HEK293 (cell line): ENCODE measurements at regions not wholly inside any gene's neighbourhood (a gene's known extent, or its start where the extent isn't known, plus 50 kb on each side); places are given as distances from the start of the nearest gene placed in this dataset.

Source experiments
- CTCF ChIA-PET: fragments of 350-600 bp; formaldehyde crosslinking; extraction: SDS; loops from one replicate; lab custom pipeline; 2021; ENCODE audit warnings: antibody characterized with exemption; lab: Yijun Ruan, JAX
- POLR2A ChIA-PET: fragments of 300-600 bp; formaldehyde crosslinking; extraction: SDS; loops from one replicate; lab custom pipeline; 2020; ENCODE audit warnings: antibody characterized with exemption, inconsistent platforms; lab: Yijun Ruan, JAX
- H3K27ac ChIP-seq: fragments of 200-500 bp; sonication (Bioruptor generic); 2 replicates; pipeline ENCODE4 v1.5.1; 2014; ENCODE audit warnings: low read depth, low read length, control low read depth, inconsistent platforms; ENCODE audit errors: extremely low read depth
- H3K36me3 ChIP-seq, 2 experiments: fragments of 200-500 bp in 1 of 2; sonication (Bioruptor generic) in 1 of 2; 1 replicate in 1 of 2; 2 replicates in 1 of 2; pipeline ENCODE4 v1.5.1; 2014 to 2017; ENCODE audit warnings: inconsistent platforms in 2 of 2, low read length in 2 of 2; ENCODE audit not compliant: control insufficient read depth in 2 of 2, insufficient read depth in 1 of 2
- H3K4me1 ChIP-seq: fragments of 200-500 bp; sonication (Bioruptor generic); 2 replicates; pipeline ENCODE4 v1.5.1; 2014; ENCODE audit warnings: mild to moderate bottlenecking, low read length, inconsistent platforms; ENCODE audit not compliant: control insufficient read depth, insufficient read depth
- H3K4me3 ChIP-seq: 2 replicates; pipeline ENCODE4 v1.5.1; 2011; ENCODE audit warnings: low read depth, mild to moderate bottlenecking, control low read depth, low read length, moderate library complexity
- H3K9me3 ChIP-seq: fragments of 200-500 bp; sonication (Bioruptor generic); 2 replicates; pipeline ENCODE4 v1.5.1; 2014; ENCODE audit warnings: low read depth, low read length, inconsistent platforms; ENCODE audit not compliant: control insufficient read depth, insufficient read depth
- HOXA7 ChIP-seq: sonication (generic); formaldehyde crosslinking; IDR thresholded peaks from 2 replicates; pipeline ENCODE4 v1.8.1; 2022; ENCODE audit warnings: missing genetic modification reagents, borderline replicate concordance
- HOXC10 ChIP-seq: sonication (generic); formaldehyde crosslinking; IDR thresholded peaks from 2 replicates; pipeline ENCODE4 v1.8.1; 2023; ENCODE audit warnings: mild to moderate bottlenecking, missing genetic modification reagents
- KLF7 ChIP-seq: fragments of 450-650 bp; formaldehyde crosslinking; IDR thresholded peaks from 2 replicates; pipeline ENCODE4 v1.5.1; 2016; ENCODE audit warnings: missing biosample characterization, missing genetic modification characterization, borderline replicate concordance
- MYNN ChIP-seq: fragments of 450-650 bp; formaldehyde crosslinking; IDR thresholded peaks from 2 replicates; pipeline ENCODE4 v1.5.1; 2016; ENCODE audit warnings: missing biosample characterization, missing genetic modification characterization, borderline replicate concordance
- PRDM6 ChIP-seq: fragments of 450-650 bp; formaldehyde crosslinking; IDR thresholded peaks from 2 replicates; pipeline ENCODE4 v1.5.1; 2017; ENCODE audit warnings: missing biosample characterization, missing genetic modification characterization
- REST ChIP-seq: fragments of 450-650 bp; formaldehyde crosslinking; IDR thresholded peaks from 2 replicates; pipeline ENCODE4 v1.5.1; 2016; ENCODE audit warnings: missing biosample characterization, missing genetic modification characterization
- YY2 ChIP-seq: fragments of 450-650 bp; formaldehyde crosslinking; IDR thresholded peaks from 2 replicates; pipeline ENCODE4 v1.5.1; 2016; ENCODE audit warnings: missing biosample characterization, missing genetic modification characterization
- ZBTB17 ChIP-seq: fragments of 450-650 bp; formaldehyde crosslinking; IDR thresholded peaks from 2 replicates; pipeline ENCODE4 v1.5.1; 2016; ENCODE audit warnings: missing biosample characterization, missing genetic modification characterization
- ZBTB20 ChIP-seq: fragments of 450-650 bp; formaldehyde crosslinking; IDR thresholded peaks from 2 replicates; pipeline ENCODE4 v1.5.1; 2016; ENCODE audit warnings: missing biosample characterization, missing genetic modification characterization
- ZFP37 ChIP-seq: fragments of 450-650 bp; formaldehyde crosslinking; IDR thresholded peaks from 2 replicates; pipeline ENCODE4 v1.5.1; 2016; ENCODE audit warnings: missing biosample characterization, missing genetic modification characterization
- ZNF146 ChIP-seq: fragments of 450-650 bp; formaldehyde crosslinking; IDR thresholded peaks from 2 replicates; pipeline ENCODE4 v1.5.1; 2016; ENCODE audit warnings: missing biosample characterization, missing genetic modification characterization
- ZNF148 ChIP-seq: fragments of 450-650 bp; formaldehyde crosslinking; IDR thresholded peaks from 2 replicates; pipeline ENCODE4 v1.5.0; 2017; ENCODE audit warnings: missing biosample characterization, missing genetic modification characterization, borderline replicate concordance
- ZNF19 ChIP-seq: fragments of 450-650 bp; formaldehyde crosslinking; IDR thresholded peaks from 2 replicates; pipeline ENCODE4; 2016; ENCODE audit warnings: missing biosample characterization, missing genetic modification characterization, low read depth
- ZNF24 ChIP-seq: fragments of 450-650 bp; formaldehyde crosslinking; IDR thresholded peaks from 2 replicates; pipeline ENCODE4 v1.5.1; 2016; ENCODE audit warnings: missing biosample characterization, missing genetic modification characterization
- ZNF292 ChIP-seq: fragments of 450-650 bp; formaldehyde crosslinking; IDR thresholded peaks from 2 replicates; pipeline ENCODE4 v1.5.1; 2016; ENCODE audit warnings: low read depth, missing biosample characterization, missing genetic modification characterization, borderline replicate concordance
- ZNF311 ChIP-seq: fragments of 450-650 bp; formaldehyde crosslinking; IDR thresholded peaks from 2 replicates; pipeline ENCODE4 v1.5.1; 2017; ENCODE audit warnings: missing biosample characterization, missing genetic modification characterization, borderline replicate concordance
- ZNF362 ChIP-seq: fragments of 450-650 bp; formaldehyde crosslinking; IDR thresholded peaks from 2 replicates; pipeline ENCODE4 v1.5.1; 2016; ENCODE audit warnings: missing biosample characterization, missing genetic modification characterization
- ZNF473 ChIP-seq: fragments of 450-650 bp; formaldehyde crosslinking; IDR thresholded peaks from 2 replicates; pipeline ENCODE4 v1.5.1; 2017; ENCODE audit warnings: missing biosample characterization, missing genetic modification characterization
- ZNF510 ChIP-seq: fragments of 450-650 bp; formaldehyde crosslinking; IDR thresholded peaks from 2 replicates; pipeline ENCODE4 v1.5.1; 2018; ENCODE audit warnings: mild to moderate bottlenecking, missing genetic modification characterization, missing biosample characterization; ENCODE audit not compliant: insufficient replicate concordance
- ZNF521 ChIP-seq: fragments of 450-650 bp; formaldehyde crosslinking; IDR thresholded peaks from 2 replicates; pipeline ENCODE4 v1.5.1; 2017; ENCODE audit warnings: missing biosample characterization, mild to moderate bottlenecking, missing genetic modification characterization
- ZNF560 ChIP-seq: fragments of 450-650 bp; formaldehyde crosslinking; IDR thresholded peaks from 2 replicates; pipeline ENCODE4 v1.5.1; 2017; ENCODE audit warnings: missing biosample characterization, missing genetic modification characterization, borderline replicate concordance
- ZNF701 ChIP-seq: fragments of 450-650 bp; formaldehyde crosslinking; IDR thresholded peaks from 2 replicates; pipeline ENCODE4 v1.5.1; 2016; ENCODE audit warnings: missing biosample characterization, missing genetic modification characterization
- ZNF707 ChIP-seq: fragments of 450-650 bp; formaldehyde crosslinking; IDR thresholded peaks from 2 replicates; pipeline ENCODE4 v1.5.1; 2016; ENCODE audit warnings: missing biosample characterization, missing genetic modification characterization
- ZNF777 ChIP-seq: fragments of 450-650 bp; formaldehyde crosslinking; IDR thresholded peaks from 2 replicates; pipeline ENCODE4 v1.5.1; 2017; ENCODE audit warnings: missing biosample characterization, missing genetic modification characterization, borderline replicate concordance
- ZNF785 ChIP-seq: fragments of 450-650 bp; formaldehyde crosslinking; IDR thresholded peaks from 2 replicates; pipeline ENCODE4 v1.5.1; 2016; ENCODE audit warnings: missing biosample characterization, missing genetic modification characterization
- ZSCAN30 ChIP-seq: fragments of 450-650 bp; IDR thresholded peaks from 2 replicates; pipeline ENCODE4 v1.5.1; 2018; ENCODE audit warnings: missing biosample characterization, mild to moderate bottlenecking, missing genetic modification characterization, moderate library complexity

- no peaks in the 10 kb centered on the region for H3K9me3 ChIP-seq
- no peak overlapping the region for H3K4me3 ChIP-seq
- POLR2A ChIA-PET: no interaction called here
- H3K36me3 ChIP-seq: no peaks in the 10 kb centered on the region
- CTCF ChIA-PET: interaction anchor here (0.9 to 1.3 kb wide), 3 partner anchors 8 to 19 kb away, joined by 3 to 6 read pairs (median 4); no protein-coding TSS in a partner anchor
- H3K27ac ChIP-seq: no peak overlapping the region
- no peak for TF ChIP-seq ZBTB20 (tag by site-specific recombination)
- TF ChIP-seq PRDM6 (tag by site-specific recombination): no peak
- no peak for TF ChIP-seq KLF7 (tag by site-specific recombination)
- TF ChIP-seq ZNF777 (tag by site-specific recombination): no peak
- no peak for TF ChIP-seq ZNF521 (tag by site-specific recombination)
- no peak for TF ChIP-seq ZNF785 (tag by site-specific recombination)
- no peak for TF ChIP-seq ZNF362 (tag by site-specific recombination)
- TF ChIP-seq HOXC10 (CRISPR knock-in tag): no peak
- TF ChIP-seq ZSCAN30: no peak
- TF ChIP-seq ZBTB17 (tag by site-specific recombination): no peak
- TF ChIP-seq ZNF560 (tag by site-specific recombination): no peak
- no peak for TF ChIP-seq ZNF510 (tag by site-specific recombination)
- TF ChIP-seq ZNF146 (tag by site-specific recombination): no peak
- no peak for TF ChIP-seq ZFP37 (tag by site-specific recombination)
- TF ChIP-seq YY2 (tag by site-specific recombination): no peak
- TF ChIP-seq REST (tag by site-specific recombination): no peak
- H3K4me1 ChIP-seq: no peaks in the 10 kb centered on the region
Measured at GRCh38 chr18:76307293-76307690, 187.8 kb downstream of the ZNF516 start.

- Histone ChIP-seq H3K36me3 (no peaks in the 10 kb centered on the region), H3K4me3 (no peak overlapping the region), H3K4me1 (no peaks in the 10 kb centered on the region), H3K27ac (no peak overlapping the region), H3K9me3 (no peaks in the 10 kb centered on the region)
- POLR2A ChIA-PET: interaction anchor here (0.6 kb wide), 1 partner anchor 47 kb away, joined by 5 read pairs; no protein-coding TSS in a partner anchor
- CTCF ChIA-PET: interaction anchor here (0.5 to 1.3 kb wide), 6 partner anchors 9 to 609 kb away, joined by 3 to 6 read pairs (median 4); no protein-coding TSS in a partner anchor
- TF ChIP-seq ZNF707 (tag by site-specific recombination) (no peak), HOXA7 (CRISPR knock-in tag) (no peak), ZNF777 (tag by site-specific recombination) (no peak), ZNF311 (tag by site-specific recombination) (no peak), MYNN (tag by site-specific recombination) (no peak), ZNF473 (tag by site-specific recombination) (no peak), ZNF148 (no peak), ZNF292 (no peak), ZNF785 (tag by site-specific recombination) (no peak), ZNF701 (no peak), ZNF24 (tag by site-specific recombination) (no peak), ZNF19 (tag by site-specific recombination) (no peak)
Measured at GRCh38 chr18:76306685-76307292, 188.3 kb downstream of the ZNF516 start.
